ENCODE measurements at regions not wholly inside any gene's neighbourhood (a gene's known extent, or its start where the extent isn't known, plus 50 kb on each side); places are given as distances from the start of the nearest gene placed in this dataset.

- intact Hi-C loops (cut with micrococcal nuclease), result no loop called here
- H3K36me3 Mint-ChIP-seq, result no peaks in the 10 kb centered on the region
- H3K9me3 Mint-ChIP-seq, result peaks cover 0 to 2% of the 10 kb centered on the region in 2 donors
- Histone ChIP-seq H3K4me3 (ENCODE audit: low read length) (no peak overlapping the region), H3K27ac (ENCODE audit: low read length) (no peak overlapping the region), H3K36me3 (ENCODE audit: control insufficient read depth, insufficient read depth, low read length) (no peaks in the 10 kb centered on the region), H3K4me1 (ENCODE audit: control insufficient read depth, insufficient read depth, low read length) (no peaks in the 10 kb centered on the region), H3K27me3 (ENCODE audit: control insufficient read depth, insufficient read depth, low read length) (no peaks in the 10 kb centered on the region), H3K9me3 (ENCODE audit: control insufficient read depth, insufficient read depth, low read length) (no peaks in the 10 kb centered on the region)
- TF ChIP-seq CTCF (IDR thresholded peaks at IDR 0.05), result no peak
- no peak for ATAC-seq
- no peak for DNase-seq
- no peak overlapping the region for H3K27ac Mint-ChIP-seq
- no peak overlapping the region for H3K4me3 Mint-ChIP-seq
- H3K4me1 Mint-ChIP-seq, result no peaks in the 10 kb centered on the region
- H3K27me3 Mint-ChIP-seq (ENCODE audit: low read depth in 2 of 2), result no peaks in the 10 kb centered on the region
Observed at GRCh38 chr14:85451421-85451820, 78.5 kb upstream of the FLRT2 start.

GRCh38 chr14:85453401-85454225 lies 76.3 kb upstream of the FLRT2 start:
- Histone ChIP-seq H3K4me1 (ENCODE audit: control insufficient read depth, insufficient read depth, low read length) (no peaks in the 10 kb centered on the region), H3K27ac (ENCODE audit: low read length) (no peak overlapping the region), H3K9me3 (ENCODE audit: control insufficient read depth, insufficient read depth, low read length) (no peaks in the 10 kb centered on the region), H3K36me3 (ENCODE audit: control insufficient read depth, insufficient read depth, low read length) (no peaks in the 10 kb centered on the region), H3K27me3 (ENCODE audit: control insufficient read depth, insufficient read depth, low read length) (no peaks in the 10 kb centered on the region), H3K4me3 (ENCODE audit: low read length) (no peak overlapping the region)
- ATAC-seq, result no peak
- no peaks in the 10 kb centered on the region for H3K27me3 Mint-ChIP-seq (ENCODE audit: low read depth in 2 of 2)
- no peak overlapping the region for H3K4me3 Mint-ChIP-seq
- H3K27ac Mint-ChIP-seq, result no peak overlapping the region
- H3K9me3 Mint-ChIP-seq, result peaks cover 0 to 2% of the 10 kb centered on the region in 2 donors
- WGBS (ENCODE audit: insufficient coverage), result 88% methylated on average over 1 of the region's 2 CpGs
- intact Hi-C loops (cut with micrococcal nuclease), result no loop called here
- no peak for DNase-seq
- no peaks in the 10 kb centered on the region for H3K36me3 Mint-ChIP-seq
- TF ChIP-seq CTCF (IDR thresholded peaks at IDR 0.05), result no peak
- no peaks in the 10 kb centered on the region for H3K4me1 Mint-ChIP-seq

- no peak overlapping the region for H3K4me3 Mint-ChIP-seq
- Histone ChIP-seq H3K36me3 (ENCODE audit: control insufficient read depth, insufficient read depth, low read length) (no peaks in the 10 kb centered on the region), H3K4me1 (ENCODE audit: control insufficient read depth, insufficient read depth, low read length) (no peaks in the 10 kb centered on the region), H3K27ac (ENCODE audit: low read length) (no peak overlapping the region), H3K4me3 (ENCODE audit: low read length) (no peak overlapping the region), H3K27me3 (ENCODE audit: control insufficient read depth, insufficient read depth, low read length) (no peaks in the 10 kb centered on the region), H3K9me3 (ENCODE audit: control insufficient read depth, insufficient read depth, low read length) (no peaks in the 10 kb centered on the region)
- H3K27me3 Mint-ChIP-seq (ENCODE audit: low read depth in 2 of 2), result no peaks in the 10 kb centered on the region
- intact Hi-C loops (cut with micrococcal nuclease), result no loop called here
- no peaks in the 10 kb centered on the region for H3K36me3 Mint-ChIP-seq
- TF ChIP-seq CTCF (IDR thresholded peaks at IDR 0.05), result no peak
- no peak for ATAC-seq
- peaks cover 1% of the 10 kb centered on the region in 2 donors for H3K4me1 Mint-ChIP-seq
- peaks cover 0 to 2% of the 10 kb centered on the region in 2 donors for H3K9me3 Mint-ChIP-seq
- no peak overlapping the region for H3K27ac Mint-ChIP-seq
- WGBS (ENCODE audit: insufficient coverage), result 96% methylated on average over 3 of the region's 3 CpGs
- DNase-seq, result no peak
Observed at GRCh38 chr14:85454226-85454813, 75.6 kb upstream of the FLRT2 start.

Data from natural killer cell (primary cell).